HFF-Myc (cell line): ENCODE measurements at regions not wholly inside any gene's neighbourhood (a gene's known extent, or its start where the extent isn't known, plus 50 kb on each side); places are given as distances from the start of the nearest gene placed in this dataset.

Experiments used
- DNase-seq: peaks from one replicate; pipeline ENCODE4 v3.0.0-alpha.2; 2011; ENCODE audit warnings: low read depth; ENCODE audit errors: extremely low read depth
- H3K4me3 ChIP-seq: replicated peaks from 2 replicates; pipeline ENCODE4 v1.5.1; 2011; ENCODE audit warnings: low read depth, mild to moderate bottlenecking, control low read depth, low read length
- CTCF ChIP-seq: IDR thresholded peaks from 2 replicates; pipeline ENCODE4 v1.5.1; 2012; ENCODE audit warnings: mild to moderate bottlenecking, low read depth, low read length, control low read depth; ENCODE audit errors: missing control alignments

DNA sequence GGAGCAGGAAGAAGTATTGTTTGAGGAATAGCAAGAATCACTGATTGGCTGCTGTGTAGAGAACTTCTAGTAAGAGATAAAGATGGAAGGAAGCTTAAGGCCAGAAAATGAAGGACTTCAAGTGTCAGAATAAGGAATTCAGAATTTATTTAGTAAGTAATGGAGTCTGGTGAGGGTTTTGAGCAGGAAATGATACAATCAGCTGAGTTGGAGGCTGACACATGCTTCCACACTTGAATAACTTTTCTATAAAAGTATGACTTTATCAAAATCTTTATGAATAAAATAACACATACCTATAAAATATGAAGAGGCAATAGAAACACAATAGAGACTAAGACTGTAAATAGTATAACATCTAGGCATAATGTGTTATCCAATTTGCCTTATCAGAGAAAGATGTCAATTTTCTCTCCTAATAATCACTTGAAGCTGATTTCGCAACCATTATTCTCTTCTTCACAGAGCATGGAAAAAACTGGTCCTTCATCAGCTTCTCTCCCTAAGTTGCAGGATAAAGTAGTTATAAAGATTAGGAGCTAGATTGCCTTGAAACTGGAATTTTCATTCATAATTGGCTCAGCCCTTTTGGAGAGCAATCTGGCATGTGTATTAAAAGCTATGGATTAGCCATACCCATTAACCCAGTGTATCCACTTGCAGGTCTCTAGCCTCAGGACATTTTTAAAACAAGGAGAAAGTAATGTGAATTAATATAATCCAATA, 143.4 kb downstream of the ZNF608 start:
- no peak for DNase-seq
- no peak for TF ChIP-seq CTCF
- H3K4me3 ChIP-seq = no peak overlapping the region

DNA sequence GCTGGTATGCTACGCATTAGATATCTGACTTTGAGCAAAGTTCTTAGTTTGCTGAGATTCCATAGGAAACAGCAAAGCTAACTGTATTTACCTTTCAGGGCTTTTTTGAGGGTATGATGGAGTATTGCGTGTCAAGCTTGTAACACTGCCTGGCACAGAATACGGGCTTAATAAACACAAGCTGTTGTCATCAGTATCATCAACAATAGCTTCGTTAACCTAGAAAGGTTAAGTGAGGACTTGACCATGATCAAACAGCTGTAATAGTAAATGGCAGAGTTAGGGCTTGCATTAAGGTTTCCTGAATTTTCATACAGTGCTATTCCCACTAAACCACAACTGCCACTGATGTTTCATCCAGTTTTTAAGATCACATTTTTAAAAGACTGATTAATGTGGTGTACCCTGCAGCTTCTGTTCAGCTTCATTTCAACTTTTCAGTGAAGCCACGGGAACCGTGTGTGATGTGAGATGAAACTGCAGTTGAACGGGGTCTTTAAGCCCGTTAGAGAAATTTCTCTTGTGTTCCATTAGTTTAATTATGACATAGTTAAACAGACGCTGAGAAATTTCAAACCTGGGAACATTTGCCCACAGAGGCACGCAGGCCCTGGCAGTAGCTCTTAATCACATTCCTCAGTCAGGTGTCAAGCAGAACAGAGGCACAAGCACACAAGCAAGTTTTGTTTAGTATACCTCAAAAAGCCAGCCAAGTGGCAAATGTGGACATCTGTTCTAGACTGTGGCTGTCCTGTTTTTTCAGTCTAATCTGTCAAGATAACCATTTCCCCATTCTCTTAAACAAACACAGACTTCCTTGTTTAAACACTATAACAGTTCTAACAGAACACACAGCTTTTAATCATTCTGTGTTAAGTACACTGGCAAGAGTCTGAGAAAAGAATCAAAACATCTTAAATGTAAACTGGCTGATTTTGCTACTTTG, 147.1 kb downstream of the ZNF608 start:
- TF ChIP-seq CTCF = no peak
- no peak for DNase-seq
- H3K4me3 ChIP-seq = no peak overlapping the region

GRCh38 chr5:124596595-124597421, 149.6 kb downstream of the ZNF608 start:
- no peak overlapping the region for H3K4me3 ChIP-seq
- no peak for TF ChIP-seq CTCF
- no peak for DNase-seq

DNA sequence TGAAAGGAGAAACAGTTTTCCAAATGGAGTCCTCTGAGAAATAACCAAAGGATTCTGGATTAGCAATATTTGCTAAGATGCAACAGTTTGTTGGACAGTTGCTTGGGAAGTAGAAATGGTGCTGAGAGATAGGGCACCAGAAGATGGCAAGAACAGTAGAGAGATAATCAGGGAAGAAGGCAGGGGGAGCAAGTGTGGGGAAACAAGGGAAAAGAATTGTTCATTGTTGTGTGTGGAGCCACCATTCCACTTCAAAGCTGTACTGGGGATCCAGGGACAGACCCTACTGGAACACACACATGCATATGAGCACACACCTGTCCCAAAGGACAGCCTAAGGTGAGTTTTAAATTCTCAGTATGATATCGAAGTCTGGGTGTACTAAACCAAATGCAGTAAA, 152.5 kb downstream of the ZNF608 start:
- H3K4me3 ChIP-seq = no peak overlapping the region
- TF ChIP-seq CTCF = no peak
- no peak for DNase-seq

GRCh38 chr5:124592891-124593290, 153.5 kb downstream of the ZNF608 start:
- no peak for TF ChIP-seq CTCF
- no peak overlapping the region for H3K4me3 ChIP-seq
- no peak for DNase-seq

GRCh38 chr5:124591583-124591982, 154.9 kb downstream of the ZNF608 start:
- DNase-seq = no peak
- no peak for TF ChIP-seq CTCF

More at GRCh38 chr5:124591583-124591982, 154.9 kb downstream of the ZNF608 start:
- no peak overlapping the region for H3K4me3 ChIP-seq
